Lung microvascular endothelial cell (primary cell): ENCODE measurements at regions not wholly inside any gene's neighbourhood (a gene's known extent, or its start where the extent isn't known, plus 50 kb on each side); places are given as distances from the start of the nearest gene placed in this dataset.

Experiments used
- DNase-seq, 2 donors: peaks; one replicate each; pipeline versions ENCODE4 v3.0.0 to v3.0.0-alpha.2; 2010; ENCODE audit warnings: low read depth in 2 of 2

DNA sequence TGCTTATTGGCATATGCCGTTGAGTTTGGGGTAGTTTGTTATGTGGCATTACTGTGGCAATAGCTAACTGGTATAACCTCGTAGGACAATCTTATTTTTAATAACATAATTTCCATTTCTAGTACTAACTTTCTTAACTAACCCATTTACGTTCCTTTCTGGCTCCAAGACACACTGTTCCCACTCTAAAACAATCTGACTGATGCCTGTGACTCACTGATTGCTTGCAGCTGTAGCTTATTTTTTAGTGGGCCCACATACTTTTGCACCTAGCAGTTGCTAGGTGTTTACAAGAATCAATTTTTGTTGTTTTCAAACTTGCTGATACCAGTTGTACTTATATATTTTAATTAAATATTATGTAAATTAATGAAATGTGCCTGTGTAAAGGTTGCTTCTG is 52.2 kb downstream of the FAT3 start:
- no peak for DNase-seq

DNA sequence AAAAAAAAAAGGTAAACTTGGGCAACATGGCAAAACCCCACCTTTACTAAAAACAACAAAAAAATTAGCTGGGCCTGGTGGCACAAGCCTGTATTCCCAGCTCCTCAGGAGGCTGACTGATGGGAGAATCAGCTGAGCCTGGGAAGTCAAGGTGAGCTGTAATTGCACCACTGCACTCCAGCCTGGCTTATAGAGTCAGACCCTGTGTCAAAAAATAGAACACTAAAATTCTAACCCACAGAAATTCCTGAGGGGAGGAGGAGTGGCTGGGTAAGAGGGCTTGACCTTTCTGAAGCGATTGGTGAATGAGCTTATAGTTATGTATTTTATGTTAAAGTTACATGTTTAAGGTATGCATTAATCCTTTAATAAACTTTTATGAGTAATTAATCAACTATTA is 53.3 kb downstream of the FAT3 start:
- DNase-seq = no peak

GRCh38 chr11:92278791-92279433 is 54.3 kb downstream of the FAT3 start:
- no peak for DNase-seq

- DNase-seq = no peak
Measured at GRCh38 chr11:92284107-92284506, 59.5 kb downstream of the FAT3 start.

DNA sequence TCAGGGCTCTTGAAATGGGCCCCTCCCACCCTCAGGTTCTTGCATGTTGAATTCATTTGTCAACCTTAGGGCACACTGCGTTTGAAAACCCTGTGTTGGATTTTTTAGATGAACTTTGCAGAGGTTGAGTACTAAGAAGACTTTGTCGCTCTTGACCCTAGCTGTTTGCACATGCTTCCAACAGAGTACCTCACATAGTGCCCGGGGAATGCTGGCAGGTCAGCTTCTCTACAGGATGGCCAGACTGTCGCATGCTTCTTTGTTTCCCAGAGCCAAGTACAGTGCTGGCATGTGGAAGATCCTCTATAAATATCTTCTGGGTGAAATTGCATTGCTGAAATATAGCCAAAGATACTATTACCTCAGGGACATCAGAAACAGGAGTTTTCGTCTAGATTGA is 59.9 kb downstream of the FAT3 start:
- DNase-seq = no peak

DNA sequence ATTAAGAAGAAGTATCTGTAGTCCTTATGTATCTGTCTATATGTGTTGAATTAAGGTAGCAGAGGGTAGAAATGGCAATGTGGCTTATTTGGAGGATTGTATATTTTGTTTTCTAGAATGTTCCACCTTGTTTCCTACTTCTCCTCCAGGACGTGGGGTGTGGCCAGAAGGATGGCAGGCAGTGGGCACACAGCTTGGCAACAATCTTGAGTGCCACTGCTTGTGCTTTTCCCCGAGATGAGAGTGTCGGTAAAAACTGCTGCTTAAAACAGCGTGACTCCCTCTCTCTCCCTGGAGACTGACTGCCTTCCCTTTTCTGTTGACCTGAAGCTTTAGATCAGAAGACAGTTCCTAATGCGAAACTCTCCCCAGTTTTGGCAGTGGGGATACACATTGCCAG is 61.2 kb downstream of the FAT3 start:
- no peak for DNase-seq

DNA sequence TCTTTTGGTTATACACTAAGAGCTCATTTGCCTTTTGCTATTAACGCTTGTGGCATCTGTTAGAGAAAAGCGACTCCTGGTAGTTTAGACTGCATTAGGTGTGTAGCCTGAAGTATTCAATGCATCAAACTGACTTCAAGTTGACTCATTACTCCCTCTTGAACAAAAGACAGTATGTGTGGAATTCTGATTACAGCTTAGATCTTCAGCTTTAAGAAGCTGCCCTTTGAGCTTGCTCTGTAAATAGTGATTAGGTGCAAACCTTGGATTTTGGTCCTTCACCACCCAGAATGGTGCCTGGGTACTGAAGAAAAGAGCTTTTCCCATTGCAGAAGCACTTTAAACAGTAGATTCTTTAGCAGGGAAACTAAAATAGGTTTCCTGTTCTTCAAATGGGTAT is 62.1 kb downstream of the FAT3 start:
- DNase-seq = no peak

DNA sequence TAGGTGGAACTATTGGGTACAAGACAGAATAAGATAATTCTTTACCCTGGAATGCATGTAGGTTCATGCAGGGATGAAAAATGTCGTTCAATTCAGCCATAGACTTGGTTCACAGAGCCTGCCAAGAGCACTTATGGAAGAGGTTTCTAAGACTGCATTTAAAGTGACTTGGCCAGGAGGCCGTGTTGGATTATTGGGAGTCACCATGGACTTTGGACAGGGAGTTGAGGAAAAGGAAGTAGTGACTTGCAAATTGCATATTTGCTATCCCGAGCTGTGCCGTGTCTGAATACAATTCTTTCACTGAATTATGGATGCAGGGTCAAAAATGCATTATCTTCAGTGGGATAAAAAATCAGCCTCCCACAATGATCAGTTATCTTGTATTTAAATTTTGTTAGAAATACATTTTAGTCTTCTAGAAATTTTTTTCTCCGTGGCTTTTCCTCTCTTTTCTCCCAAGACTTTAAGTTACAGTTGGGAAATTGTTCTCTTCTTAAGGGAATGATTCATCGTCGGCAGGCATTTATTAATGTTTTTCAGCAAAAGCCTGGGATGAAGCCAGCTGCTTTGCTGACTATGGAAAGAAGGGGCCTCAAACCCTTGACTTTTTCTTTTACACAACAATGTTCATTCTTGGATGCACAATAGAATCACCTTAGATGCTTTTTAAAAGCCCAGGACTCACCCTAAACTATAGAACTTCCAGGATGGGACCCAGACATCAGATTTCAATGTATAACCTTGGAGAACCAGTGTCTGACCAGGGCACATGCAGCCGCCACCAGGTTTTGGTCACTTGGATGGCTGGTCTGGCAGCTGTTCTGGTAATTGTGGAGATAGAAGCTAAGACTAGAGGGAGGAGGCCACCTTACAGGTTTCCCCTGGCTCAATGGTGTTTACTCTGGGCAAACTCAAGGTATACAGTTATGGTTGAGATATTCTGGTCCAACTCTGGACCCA is 70.8 kb downstream of the FAT3 start:
- no peak for DNase-seq

GRCh38 chr11:92296138-92296515 is 71.5 kb downstream of the FAT3 start:
- no peak for DNase-seq

- no peak for DNase-seq
Measured at GRCh38 chr11:92297567-92298553, 73.2 kb downstream of the FAT3 start.

DNA sequence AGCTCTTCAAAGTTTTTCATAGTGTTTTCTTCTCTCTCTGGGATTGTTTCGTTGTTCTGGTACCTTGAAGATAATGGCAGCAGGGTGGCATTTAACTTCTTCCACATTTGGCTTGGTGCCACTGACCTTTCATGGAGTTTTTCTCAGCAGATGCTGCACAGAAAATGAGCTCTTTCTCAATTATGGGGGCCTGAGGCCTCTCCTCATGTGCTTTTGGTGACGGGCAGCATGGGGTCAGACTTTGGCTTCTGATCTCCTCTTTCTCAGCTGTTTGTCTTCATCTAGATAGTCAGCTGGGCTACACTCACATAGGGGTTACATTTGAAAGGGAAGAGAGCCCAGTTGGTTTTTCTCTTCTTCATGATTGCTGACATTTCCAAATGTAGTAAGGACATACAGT is 76.3 kb downstream of the FAT3 start:
- no peak for DNase-seq

DNA sequence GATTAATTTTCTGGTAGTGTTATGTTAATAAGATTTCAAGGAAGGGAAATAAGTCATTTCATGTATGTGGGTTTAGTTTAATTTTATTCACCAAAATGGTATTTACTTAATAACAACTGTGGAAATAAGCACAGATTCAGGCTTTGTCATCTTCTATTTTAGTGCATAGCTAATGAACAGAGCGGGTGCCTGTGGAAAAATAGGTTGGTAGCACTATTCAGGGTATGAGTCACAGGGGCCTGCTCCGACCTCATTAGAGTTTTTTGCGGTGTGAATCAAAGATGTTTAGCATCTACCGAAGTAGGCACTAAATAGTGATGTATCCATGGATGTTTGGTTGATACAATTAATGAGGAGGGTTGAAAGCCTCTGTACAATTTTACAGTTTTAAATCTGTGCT is 78.2 kb downstream of the FAT3 start:
- DNase-seq = no peak

- DNase-seq = no peak
Measured at GRCh38 chr11:92304271-92304670, 79.7 kb downstream of the FAT3 start.

DNA sequence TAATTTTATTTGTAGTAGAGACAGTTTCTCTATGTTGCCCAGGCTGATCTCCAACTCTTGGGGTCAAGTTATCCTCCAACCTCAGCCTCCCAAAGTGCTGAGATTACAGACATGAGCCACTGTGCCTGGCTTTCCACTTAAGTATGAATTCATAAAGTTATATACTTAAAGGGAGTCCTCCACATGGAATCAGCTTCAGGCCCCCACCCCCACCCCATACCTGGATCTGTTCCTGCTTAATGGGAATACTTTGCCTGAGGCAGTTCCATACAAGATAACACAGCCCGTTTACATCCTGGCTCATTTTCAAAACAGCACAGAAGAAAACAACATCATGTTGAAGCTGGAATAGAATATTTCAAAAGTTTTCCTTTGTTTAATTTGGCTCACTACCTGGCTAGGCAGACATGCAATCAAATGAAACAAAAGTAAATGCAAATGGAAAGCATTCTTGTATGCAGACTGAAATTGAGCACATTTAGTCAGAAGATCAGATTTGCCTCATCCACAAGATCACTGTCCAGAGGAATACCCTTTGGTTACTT is 82.4 kb downstream of the FAT3 start:
- no peak for DNase-seq

DNA sequence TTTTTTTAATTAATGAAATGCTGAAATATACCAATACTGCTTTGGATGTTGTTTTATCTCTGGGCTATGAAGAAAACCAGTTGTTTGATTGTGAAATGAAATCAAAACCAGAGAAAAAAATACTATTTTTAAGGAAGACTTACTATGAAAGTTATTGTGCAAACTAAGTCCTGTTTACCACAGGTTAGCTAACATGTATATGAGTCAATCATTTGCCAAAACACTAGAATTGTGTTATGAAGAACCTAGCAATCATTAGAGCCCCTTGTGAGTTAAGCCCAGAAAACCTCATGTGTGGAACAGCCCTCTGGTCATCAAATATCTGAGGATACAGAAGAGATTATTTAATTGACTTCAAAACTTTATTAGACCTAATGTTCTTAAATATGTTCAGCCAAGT is 83.7 kb downstream of the FAT3 start:
- DNase-seq = no peak

GRCh38 chr11:92311616-92312449 is 87.2 kb downstream of the FAT3 start:
- DNase-seq = no peak

DNA sequence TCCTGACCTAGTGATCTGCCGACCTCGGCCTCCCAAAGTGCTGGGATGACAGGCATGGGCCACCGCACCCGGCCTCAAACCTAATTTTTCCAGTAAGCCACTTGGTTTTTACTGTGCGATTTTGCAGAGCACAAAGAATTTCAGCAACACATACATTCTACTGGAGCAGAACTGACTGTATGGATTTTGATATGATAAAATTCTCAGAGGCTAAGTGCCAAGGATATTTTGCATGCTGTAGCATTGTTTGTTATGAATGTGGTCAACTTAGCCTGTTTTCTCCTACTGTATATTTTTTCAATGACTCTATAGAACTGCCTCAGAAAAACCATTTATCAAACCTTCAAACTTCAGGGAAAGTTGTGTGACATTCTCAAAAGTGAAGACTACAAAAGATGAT is 89.2 kb downstream of the FAT3 start:
- DNase-seq = no peak

DNA sequence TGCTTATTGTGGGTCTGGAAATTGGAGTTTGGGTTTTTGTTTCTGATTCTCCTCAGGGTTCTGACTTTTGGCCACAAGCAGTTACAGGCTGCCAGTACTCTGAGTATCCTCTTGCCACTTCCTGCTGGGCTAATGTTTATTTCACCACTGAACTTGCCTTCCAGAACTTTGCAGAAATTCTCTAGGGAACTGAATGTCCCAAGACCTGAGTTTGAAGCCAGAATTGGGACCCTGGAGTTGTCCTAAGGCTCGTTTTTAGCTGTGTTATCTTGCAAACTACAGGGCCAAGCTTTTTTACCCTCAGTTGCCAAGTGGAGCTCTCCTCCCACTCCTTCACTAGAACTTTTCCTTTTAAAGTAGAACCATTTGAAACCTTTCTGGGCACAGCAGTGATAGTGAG is 89.9 kb downstream of the FAT3 start:
- no peak for DNase-seq

GRCh38 chr11:92316106-92316809 is 91.6 kb downstream of the FAT3 start:
- DNase-seq = no peak

DNA sequence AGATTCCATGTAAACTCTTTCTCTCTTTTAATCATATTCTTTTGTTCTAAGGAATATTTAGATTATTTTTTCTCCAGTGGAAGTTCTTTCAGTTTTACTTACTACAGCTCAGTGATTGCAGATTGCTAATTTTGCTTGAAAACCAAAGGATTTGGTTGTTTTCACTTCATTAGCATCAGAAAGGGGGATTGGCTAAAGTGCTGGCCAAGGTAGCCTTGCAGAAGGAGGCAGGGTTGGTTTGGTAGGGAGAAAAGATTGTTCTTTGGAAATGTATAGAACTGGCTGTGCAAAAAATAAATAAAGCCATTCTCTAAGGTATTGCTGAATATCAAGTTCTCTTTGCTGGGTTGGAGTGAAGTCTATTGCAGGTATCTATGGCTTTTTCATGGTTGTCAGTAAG is 92.6 kb downstream of the FAT3 start:
- no peak for DNase-seq
